PC-3 (cell line): ENCODE measurements at regions not wholly inside any gene's neighbourhood (a gene's known extent, or its start where the extent isn't known, plus 50 kb on each side); places are given as distances from the start of the nearest gene placed in this dataset.

Source experiments
- CTCF ChIP-seq: fragments of 300-600 bp; sonication (generic); conservative IDR thresholded peaks from 2 replicates; pipeline ENCODE4 v1.5.1; 2017; ENCODE audit warnings: antibody characterized with exemption, low read depth, mild to moderate bottlenecking, low read length
- EZH2 ChIP-seq: fragments of 300-600 bp; sonication (generic); IDR thresholded peaks from one replicate; pipeline ENCODE4 v1.6.1; 2017; ENCODE audit warnings: antibody characterized with exemption, mild to moderate bottlenecking, low read length; ENCODE audit not compliant: unreplicated experiment
- EZH2phosphoT487 ChIP-seq: fragments of 300-600 bp; sonication (generic); IDR thresholded peaks from 2 replicates; pipeline ENCODE4 v1.6.1; 2018; ENCODE audit warnings: mild to moderate bottlenecking, antibody characterized with exemption, low read length, borderline replicate concordance

GRCh38 chr13:50198508-50198907 is 183.3 kb downstream of the KCNRG start:
- TF ChIP-seq EZH2, result no peak
- TF ChIP-seq CTCF, result no peak
- no peak for TF ChIP-seq EZH2phosphoT487
